GM18502 (cell line): ENCODE measurements at regions not wholly inside any gene's neighbourhood (a gene's known extent, or its start where the extent isn't known, plus 50 kb on each side); places are given as distances from the start of the nearest gene placed in this dataset.

ENCODE experiments used
- ATAC-seq: cut with Tn5 transposase; IDR thresholded peaks from one replicate; pipeline ENCODE4 v1.9.1; 2021; ENCODE audit warnings: mild to moderate bottlenecking; ENCODE audit not compliant: unreplicated experiment, poor library complexity

DNA sequence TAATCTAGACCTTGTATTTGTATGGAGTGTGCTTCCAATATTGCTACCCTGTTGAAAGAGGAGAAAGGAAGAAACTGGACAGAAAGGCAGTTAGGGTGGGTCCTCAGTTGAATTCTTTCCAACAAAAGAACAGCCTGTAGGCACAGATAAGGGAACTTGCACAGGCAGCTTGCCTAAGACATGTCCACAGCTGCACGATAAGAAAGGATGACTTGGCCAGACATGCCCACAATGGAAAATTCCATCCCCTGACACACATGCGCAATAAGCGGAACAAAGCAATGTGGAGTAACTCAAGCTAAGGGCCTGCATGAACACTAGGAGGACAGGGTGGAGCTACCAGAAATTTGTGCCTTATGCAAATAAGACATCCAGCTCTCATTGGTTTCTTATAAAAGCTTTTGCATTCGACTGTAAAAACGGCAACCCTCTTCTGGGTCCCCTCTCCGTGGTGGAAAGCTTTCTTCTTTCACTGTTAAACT, 1084.7 kb upstream of the NXPH2 start:
- ATAC-seq: no peak

DNA sequence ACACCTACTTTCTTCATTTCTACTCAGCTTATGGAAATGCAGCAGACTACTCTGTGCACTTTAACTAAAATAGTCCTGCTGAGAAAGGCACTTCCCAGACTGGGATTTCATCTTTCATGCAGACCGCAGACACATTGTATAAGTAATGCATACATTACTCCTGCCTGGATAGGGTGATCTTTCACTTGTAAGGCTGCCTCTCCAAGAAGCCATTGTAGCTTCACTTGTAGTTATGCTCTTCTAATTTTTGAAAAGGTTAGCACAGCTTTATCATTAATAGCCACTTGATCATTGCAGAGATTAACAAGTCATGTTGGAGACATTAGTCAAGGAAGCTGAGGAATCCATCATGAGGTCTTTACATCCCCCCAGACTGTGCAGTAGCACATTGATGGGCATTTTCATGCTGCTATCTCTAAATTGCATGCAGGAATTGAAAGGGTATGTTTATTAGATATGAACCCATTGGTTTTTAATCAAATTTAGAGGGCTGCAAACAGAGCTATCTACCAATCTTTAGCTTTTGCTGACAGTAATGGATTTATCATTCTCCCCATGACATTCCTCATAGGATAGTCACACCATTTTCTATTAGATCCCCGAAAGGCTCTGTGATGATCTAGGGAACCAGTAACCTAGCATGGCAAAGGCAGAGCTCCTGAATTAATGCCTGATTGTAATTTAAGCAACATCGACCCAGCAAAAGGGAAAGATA, 1074.7 kb upstream of the NXPH2 start:
- no peak for ATAC-seq

GRCh38 chr2:139850254-139850890, 1070.2 kb upstream of the NXPH2 start:
- ATAC-seq: no peak

DNA sequence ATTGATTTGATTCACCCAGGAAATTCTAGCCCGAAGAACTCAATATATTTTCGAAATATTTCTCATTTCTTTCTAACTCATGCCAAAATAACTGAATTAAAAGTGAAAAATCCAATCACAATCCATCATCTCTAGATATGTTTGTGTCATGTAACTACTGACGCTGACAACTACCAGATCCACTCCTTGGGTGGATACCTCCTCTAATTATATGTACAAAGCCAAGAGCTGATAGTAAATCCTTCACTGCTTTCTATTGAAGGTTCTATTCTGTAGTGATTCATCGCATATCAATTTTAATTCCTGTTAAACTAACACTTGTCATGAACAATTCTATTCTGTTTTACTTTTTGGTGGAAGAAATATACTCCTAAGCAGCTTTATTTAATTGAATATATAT, 1056.6 kb upstream of the NXPH2 start:
- no peak for ATAC-seq

- ATAC-seq: no peak
These were observed 1054.9 kb upstream of the NXPH2 start for GRCh38 chr2:139835101-139835500.

DNA sequence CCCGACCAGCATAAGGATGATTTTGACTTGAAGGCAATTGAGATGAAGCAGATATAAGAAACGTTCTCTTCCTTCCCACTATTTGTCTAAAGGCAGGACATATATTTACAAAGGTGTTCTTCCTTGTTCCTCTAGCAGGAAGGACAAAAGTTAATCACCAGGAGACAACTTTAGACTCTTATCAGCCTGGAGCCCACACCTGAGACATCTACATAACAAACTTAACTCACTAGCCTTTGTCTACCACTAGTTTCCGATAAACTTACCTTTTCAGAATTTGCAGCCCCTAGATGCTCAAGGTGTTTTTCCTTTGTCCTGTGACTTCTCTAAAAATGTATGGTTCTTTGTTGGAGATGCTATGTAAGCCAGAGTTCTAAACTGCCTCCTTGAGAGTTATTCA, 1047.8 kb upstream of the NXPH2 start:
- ATAC-seq: no peak

GRCh38 chr2:139825726-139826125, 1045.5 kb upstream of the NXPH2 start:
- ATAC-seq: no peak

- ATAC-seq: no peak
These were observed 1039.1 kb upstream of the NXPH2 start for GRCh38 chr2:139819273-139819796.

GRCh38 chr2:139814458-139814857, 1034.3 kb upstream of the NXPH2 start:
- ATAC-seq: no peak

DNA sequence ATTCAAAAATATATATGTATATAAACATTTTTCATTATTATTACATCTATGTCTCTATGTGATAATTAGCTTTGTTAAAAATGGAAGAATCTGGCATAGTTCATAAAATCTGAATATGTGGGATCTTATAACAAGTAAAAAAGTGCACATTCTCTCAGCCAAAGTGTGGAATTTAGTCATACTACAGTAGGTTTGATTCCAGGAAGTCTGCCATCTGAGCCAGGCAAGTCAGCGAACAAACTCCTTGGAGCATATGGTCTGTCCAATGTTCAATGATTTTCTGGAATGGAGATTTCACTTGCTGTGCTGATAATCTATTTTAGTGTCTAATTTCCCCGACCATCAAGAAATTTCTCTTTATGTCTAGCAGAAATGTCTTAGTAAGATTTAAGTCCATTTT, 1033.2 kb upstream of the NXPH2 start:
- ATAC-seq: no peak

DNA sequence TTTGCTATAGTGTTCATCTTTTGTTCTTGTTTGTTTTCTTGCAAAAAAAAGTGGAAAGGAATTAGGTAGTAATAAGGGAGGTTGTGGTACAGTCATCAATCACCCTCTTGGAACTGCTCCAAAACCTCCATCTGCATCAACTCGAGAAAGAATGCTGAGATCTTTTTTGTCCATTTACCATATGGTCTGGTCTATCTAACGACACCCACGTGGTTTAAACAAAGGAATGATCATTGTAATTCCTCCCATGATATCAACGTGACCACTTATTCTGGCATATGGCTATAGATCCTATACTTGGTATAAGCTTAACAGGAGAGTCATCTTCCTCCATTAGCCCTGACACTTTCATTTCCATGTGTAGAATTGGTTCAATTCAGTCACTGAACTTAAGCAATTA, 1025.3 kb upstream of the NXPH2 start:
- no peak for ATAC-seq

DNA sequence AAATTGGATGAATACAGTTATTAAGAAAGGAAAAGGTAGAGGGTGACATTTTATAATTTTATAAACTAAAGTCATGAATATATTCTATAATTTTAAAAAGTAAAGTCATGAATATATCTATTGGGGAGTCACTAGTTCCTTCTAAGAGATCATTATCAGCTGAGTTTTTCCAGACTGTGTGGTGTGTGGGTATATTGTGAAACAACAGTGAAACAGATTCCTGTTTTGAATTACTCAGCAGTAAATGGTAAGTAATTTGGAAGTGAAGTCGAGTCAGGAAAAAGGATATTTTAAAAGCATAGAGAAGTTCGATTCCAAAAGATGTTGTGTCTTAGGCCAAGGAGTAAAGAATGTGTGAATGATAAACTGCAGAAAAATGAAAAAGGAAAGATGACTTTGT, 1018.2 kb upstream of the NXPH2 start:
- ATAC-seq: no peak

DNA sequence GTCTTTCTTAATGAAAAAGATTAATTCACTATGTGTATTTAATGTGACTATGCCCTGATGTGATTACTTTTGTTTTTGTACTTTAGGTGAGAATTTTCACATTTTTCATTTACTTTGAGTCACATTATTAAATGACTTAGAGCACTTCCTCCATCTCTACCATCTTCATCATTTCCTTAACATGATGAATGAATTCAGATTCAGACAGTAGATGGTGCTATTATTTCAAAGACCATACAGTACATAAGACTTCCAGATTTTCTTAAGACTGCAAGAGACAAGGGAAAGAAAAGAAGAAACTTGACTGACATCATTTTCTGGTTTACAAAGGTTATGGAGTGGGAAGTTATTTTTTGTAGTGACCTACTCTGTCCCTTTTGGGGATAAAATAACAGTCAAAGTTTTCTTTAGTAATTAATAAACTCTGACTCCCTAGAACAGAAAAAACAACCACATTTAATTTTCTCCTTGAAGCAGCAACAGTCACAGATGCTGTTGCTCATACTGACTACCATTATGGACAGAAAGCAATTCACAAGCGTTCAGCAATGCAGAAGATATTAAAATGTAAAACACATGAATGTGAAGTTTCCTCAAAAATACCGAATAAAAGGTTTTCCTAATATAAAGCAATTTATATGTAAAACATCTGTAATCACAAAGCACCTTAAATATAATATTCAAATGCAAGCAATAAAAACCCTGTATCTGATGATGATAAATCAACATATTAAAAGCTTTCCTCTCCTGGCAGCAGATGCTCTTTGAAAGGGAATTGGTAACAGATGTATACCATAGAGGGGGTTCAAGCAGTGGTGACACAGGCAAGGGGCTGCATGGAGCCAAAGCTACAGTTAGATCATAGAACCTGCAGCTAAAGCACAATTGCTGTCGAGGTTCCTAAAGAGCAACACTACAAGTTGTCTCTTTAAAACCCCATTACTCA, 1010.9 kb upstream of the NXPH2 start:
- no peak for ATAC-seq

DNA sequence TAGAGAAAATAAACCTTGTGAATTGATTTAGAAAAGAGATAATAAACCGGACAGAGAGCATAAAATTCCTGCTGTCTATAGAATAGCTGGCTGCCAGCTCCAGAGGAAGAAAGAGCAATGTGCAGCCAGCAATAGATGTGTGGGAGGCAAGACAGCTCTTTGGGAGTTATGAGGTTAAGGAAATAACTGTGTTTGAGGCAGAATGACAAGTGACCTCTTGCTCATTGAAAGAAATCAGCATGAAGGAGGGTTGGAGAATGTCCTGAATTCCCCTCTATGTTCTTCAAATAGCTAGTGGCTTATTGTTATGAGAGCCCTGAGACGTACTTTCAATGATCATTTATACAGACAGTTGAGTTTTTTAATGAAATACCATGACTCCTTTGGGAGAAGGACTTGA, 1009.9 kb upstream of the NXPH2 start:
- ATAC-seq: no peak

GRCh38 chr2:139778732-139779131, 998.5 kb upstream of the NXPH2 start:
- ATAC-seq: no peak

GRCh38 chr2:139773720-139774277, 993.6 kb upstream of the NXPH2 start:
- no peak for ATAC-seq

GRCh38 chr2:139769633-139770032, 989.4 kb upstream of the NXPH2 start:
- ATAC-seq: no peak

DNA sequence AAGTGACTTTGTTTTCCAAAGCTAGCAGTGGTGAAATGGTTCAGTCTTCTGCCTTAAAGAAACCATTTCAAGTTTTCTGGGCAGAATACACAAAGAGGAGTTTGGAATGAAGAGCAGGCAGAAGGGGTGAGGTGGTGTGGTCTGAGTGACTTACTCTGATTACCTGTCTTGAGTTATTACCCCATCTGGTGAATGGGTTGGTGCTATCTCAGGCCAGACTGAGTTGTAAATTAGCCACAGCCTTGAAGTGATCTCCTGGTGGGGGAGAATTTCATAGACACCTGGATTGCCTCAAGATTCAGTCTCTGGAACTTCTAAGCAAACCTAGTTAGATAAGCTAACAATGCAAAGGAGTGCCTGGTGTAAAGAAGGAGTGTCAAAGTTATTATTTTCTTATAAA, 983.5 kb upstream of the NXPH2 start:
- ATAC-seq: no peak

GRCh38 chr2:139759000-139759505, 978.9 kb upstream of the NXPH2 start:
- ATAC-seq: no peak

DNA sequence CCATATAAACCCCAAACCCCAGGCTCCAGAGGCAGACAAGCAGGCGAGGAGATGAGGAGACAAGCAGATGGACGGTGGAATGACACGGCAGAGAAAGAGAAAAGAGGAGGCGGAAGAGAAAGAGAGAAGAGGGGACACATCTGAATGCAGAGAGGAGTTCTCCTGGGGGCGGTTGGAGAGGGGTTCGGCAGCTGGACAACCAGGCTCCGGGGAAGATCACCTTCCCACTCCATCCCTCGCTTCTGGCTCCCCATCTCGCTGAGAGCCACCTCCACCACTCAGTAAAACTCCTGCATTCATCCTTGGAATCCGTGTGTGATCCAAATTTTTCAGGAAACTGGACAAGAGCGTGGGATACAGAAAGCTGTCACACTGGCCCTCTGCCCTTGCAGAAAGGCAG, 966.7 kb upstream of the NXPH2 start:
- no peak for ATAC-seq
